H4 (cell line): ENCODE measurements at regions not wholly inside any gene's neighbourhood (a gene's known extent, or its start where the extent isn't known, plus 50 kb on each side); places are given as distances from the start of the nearest gene placed in this dataset.
A peak's percentile ranks its signal among the peaks of the same experiment; 100 is the strongest.

Experiments used
- DNase-seq: peaks from one replicate; pipeline ENCODE4 v3.0.0-alpha.2; 2015; ENCODE audit warnings: low spot score

DNA sequence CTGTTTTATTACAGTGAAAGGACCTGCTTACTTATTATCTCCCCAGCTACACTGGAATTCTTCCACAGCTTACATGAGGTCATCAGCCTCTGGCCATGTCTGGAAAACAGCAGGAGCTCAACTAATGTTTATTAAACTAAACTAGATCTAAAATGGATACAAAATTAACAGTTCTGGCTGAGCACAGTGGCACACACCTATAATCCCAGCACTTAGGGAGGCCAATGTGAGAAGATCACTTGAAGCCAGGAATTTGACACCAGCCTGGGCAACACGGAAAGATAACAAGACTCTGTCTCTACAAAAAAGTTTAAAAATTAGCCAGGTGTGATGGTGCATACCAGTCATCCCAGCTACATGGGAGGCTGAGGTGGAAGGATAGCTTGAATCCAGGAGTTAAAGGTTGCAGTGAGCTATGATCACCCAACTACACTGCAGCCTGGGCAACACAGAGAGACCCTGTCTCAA lies 220.8 kb upstream of the MARCKS start:
- no peak for DNase-seq

- no peak for DNase-seq
These were observed 217.1 kb upstream of the MARCKS start for GRCh38 chr6:113640051-113640450.

DNA sequence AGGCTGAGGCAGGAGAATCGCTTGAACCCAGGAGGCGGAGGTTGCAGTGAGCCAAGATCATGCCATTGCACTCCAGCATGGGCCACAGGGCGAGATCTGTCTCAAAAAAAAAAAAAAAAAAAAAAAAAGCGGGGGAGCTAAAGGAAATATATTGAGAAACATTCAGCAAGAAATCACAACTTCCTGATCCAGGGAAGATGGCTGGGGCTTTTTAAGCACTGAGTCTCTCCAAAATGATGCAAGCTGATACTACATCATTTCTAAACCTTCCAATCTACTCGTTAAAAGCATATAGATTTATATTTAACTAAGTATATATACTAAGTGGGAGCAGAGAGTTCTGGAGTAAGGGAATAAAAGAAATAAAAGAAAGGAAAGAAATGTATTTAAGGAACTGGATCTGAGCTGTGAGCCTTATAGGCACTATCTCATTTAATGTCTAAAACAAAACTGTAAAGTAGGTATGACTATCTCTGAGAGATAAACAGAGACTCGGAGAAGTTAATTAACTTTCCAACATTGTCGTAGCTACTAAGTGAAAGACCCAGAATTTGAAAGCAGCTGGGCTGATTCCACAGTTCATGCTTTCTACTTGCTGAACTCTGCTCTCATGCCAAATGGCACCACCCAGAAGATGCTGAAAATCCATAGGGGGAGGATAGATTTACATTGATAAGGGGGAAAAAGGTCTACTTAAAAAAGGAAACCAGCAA lies 215.0 kb upstream of the MARCKS start:
- DNase-seq = no peak

- no peak for DNase-seq
These were observed 214.3 kb upstream of the MARCKS start for GRCh38 chr6:113642714-113643406.

- DNase-seq = no peak
These were observed 213.8 kb upstream of the MARCKS start for GRCh38 chr6:113643407-113643770.

DNA sequence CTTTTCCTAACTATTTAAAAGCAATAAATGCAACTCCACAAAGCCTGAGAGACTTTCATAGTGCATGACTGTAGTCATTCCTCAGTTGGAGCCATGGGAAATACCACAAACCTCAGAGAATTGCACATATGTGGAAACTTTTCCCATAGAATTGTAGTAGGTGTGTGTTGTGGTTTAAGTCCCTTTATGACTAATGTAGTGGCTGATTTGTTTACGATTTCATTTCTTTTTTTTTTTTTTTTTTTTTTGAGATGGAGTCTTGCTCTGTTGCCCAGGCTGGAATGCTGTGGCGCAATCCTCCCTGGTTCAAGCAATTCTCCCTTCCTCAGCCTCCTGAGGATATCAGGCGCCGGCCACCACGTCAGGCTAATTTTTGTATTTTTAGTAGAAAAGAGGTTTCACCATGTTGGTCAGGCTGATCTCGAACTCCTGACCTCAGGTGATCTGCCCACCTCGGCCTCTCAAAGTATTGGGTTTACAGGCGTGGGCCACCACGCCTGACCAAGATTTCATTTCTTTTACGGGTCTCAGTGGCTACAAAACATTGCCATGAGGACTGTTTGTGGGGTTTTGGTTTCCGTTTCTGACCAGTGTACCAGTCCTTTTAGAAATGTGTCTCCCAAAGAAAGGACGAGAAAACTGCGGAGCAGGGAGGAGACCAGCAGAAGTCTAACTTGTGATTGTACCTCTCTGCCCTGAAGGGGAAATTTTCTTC lies 212.1 kb upstream of the MARCKS start:
- DNase-seq = peak; percentile 88

DNA sequence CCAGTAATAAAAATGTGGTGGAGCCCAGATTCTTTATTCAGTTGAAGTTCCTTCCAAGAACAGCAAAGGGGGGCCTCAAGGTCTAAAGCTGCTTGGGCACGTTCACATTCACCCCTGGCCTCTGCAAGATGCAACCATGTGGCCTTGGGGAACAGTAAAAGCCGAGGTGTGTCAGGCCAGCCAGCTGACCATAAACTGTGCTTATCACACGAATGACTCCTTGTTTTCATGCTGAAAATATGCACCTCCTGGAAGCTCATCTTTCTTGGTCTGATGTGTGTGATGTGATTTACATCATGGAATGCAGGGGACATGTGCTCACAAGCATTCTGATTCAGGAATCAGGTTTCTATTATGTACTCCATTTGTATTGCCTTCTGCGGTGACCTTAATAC lies 211.6 kb upstream of the MARCKS start:
- DNase-seq = peak; percentile 64

DNA sequence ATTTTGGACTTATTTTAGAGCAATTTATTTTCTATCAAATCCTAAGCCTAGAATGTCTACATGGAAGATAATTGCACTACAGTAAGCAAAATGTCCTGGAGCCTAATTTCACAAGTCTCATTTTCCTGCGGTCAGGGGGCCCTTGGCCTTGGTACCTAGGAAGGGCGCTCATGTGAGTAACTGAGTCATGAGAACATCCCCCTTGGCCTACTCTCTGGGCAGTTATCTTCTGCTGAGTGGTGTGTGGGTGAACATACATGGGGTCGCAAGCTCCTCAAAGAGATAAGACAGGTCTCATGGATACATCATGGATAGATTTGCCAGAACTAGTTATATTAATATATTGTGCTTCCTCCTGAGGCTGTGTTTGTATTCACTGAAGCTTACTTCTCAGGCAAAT lies 211.2 kb upstream of the MARCKS start:
- DNase-seq = no peak

- DNase-seq = no peak
These were observed 210.4 kb upstream of the MARCKS start for GRCh38 chr6:113646701-113647100.

- DNase-seq = no peak
These were observed 209.8 kb upstream of the MARCKS start for GRCh38 chr6:113647143-113647889.

GRCh38 chr6:113648698-113649097 lies 208.4 kb upstream of the MARCKS start:
- no peak for DNase-seq

DNA sequence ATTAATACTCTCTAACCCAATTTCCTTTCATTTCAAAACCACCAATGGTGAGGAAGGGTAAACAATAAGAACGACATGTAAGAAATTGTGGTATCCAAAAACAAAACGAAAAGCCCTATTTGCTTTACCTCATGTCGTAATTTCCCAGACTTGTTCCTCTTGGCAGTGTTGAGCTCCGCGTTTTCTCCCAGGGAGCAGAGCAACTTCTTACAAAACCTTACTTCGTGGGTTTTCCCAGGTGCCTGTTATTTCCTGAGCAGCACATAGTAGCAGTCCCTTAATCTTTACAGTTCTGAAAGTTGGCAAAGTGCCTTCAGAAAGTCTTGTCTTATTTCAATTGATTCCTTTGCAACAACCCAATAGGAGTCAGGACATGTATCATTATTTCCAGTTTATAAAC lies 207.9 kb upstream of the MARCKS start:
- DNase-seq = peak; percentile 46

- DNase-seq = no peak
These were observed 207.1 kb upstream of the MARCKS start for GRCh38 chr6:113649880-113650609.

DNA sequence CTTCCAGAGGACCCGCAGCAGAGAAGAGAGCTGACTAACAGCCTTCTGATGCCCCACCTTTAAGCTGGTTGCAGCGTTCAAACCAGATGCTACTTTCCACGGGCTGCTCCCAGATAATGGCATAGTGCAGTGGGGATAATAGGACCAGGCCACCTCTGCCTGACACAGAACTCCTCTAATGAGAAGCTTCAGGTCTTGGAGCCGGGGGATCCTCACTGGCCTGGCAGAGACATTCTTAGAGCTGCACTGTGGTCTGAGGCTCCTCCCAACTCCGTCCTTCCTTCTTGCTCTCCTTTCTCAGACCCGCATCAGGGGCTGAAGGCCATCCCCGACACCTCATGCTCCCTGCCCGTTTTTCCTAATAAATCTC lies 206.6 kb upstream of the MARCKS start:
- DNase-seq = no peak

DNA sequence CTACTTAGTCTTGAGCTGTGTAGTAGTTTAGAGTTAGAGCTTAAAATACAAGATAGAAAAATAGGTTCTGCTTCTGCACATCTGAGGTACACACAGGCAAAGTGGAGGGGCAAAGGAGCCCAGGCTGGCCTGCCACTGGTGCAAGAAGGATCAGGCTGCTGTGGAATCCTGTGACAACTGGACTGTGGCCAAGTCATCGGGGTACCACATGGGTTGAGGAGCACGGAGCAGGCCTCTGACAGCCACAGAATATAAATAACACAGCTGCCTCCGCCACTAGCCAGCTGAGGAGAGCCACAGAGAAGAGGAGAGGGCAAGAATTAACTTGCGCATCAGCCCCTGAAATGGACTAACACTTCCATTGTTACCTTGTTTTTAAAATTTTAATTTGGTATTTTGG lies 206.0 kb upstream of the MARCKS start:
- peak; percentile 22 for DNase-seq

DNA sequence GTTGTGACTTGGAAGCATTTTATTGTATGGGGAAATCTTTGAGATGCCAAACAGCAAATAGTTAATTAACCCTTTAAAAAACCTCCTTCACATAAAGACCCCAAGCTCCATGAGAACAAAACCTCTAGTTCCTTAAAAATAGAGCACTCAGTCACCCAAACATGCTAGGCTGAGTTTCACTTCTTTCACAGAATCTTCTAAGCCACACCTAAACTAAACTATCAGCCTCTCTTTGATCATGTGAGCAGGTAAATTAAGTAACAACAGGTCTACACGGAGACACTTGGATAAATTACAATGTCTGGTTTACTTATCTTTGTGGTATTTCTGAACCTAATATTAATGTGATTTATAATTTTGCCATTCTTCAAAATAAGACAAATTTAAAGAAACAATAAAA lies 205.2 kb upstream of the MARCKS start:
- no peak for DNase-seq

GRCh38 chr6:113653275-113653674 lies 203.9 kb upstream of the MARCKS start:
- DNase-seq = no peak

- DNase-seq = peak; percentile 95
These were observed 202.7 kb upstream of the MARCKS start for GRCh38 chr6:113654396-113654795.

- no peak for DNase-seq
These were observed 201.4 kb upstream of the MARCKS start for GRCh38 chr6:113655761-113656160.

DNA sequence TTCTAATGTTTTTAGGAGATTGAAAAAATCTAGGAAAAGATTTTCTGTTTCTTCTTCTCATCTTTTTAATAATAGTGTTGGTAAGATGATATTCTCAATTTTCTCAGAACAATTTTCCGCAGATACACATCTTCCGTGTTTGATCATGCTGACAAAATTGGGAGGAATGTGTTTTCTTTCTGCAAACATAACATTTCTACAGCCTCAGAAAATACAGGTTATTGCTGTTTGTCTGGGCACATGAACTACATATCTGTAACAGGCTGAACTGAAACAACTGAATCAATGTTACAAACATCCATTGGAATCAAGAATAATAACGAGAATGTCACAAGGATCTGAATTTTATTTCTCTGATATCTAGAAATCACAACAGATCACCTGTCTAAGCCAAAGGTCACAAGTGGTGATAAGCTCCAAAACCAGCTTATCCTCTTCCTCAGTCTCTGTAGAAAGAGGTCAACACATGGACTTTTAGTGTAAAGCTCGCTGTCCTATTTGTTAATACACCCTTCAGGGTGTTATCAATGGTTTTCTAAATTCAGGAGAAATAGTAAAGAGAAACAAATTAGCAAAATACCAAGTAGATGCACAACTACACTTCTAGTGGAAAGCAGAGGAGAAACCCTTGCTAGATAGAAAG lies 197.3 kb upstream of the MARCKS start:
- no peak for DNase-seq

DNA sequence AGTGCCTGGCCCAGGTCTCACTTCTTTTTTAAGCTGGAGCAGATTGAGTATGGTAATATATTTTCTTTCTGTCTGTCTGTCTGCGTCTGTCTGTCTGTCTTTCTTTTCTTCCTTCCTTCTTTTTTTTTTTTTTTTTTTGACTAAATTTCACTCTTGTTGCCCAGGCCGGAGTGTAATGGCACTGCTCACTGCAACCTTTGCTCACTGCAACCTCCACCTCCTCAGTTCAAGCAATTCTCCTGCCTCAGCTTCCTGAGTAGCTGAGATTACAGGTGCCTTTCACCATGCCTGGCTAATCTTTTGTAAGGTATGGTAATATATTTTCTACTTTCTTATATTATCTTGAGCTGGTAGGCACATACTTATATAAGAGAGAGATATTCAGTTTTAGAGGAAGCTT lies 196.3 kb upstream of the MARCKS start:
- no peak for DNase-seq
